ENCODE measurements at regions not wholly inside any gene's neighbourhood (a gene's known extent, or its start where the extent isn't known, plus 50 kb on each side); places are given as distances from the start of the nearest gene placed in this dataset.

DNA sequence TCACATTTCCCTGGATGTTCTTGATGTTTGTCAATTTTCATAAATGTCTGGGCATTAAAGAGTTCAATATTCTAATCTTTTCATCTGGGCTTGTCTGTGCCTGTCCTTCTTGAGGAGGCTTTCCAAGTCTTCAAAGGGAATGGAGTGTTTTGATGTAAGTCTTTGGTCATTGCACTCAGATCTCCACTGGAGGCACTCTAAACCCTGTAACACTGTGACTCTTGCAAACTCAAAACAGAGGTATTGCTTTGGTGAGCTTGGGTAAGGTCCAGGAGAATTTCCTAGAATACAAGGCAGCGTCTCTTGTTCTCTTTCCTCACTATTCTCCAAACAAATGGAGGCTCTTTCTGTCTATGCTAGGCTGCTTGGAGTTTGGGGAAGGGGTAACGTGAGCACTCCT, 1118.1 kb upstream of the PABPC4L start:
- TF ChIP-seq CTCF (conservative IDR thresholded peaks at IDR 0.05; ENCODE audit: low read depth, low read length) (peak; percentile 24; the same call in 1 of the 2 replicates), EZH2 (IDR thresholded peaks at IDR 0.05; ENCODE audit: low read length, unreplicated experiment) (no peak)

All from PC-3 (cell line).